ENCODE measurements at regions not wholly inside any gene's neighbourhood (a gene's known extent, or its start where the extent isn't known, plus 50 kb on each side); places are given as distances from the start of the nearest gene placed in this dataset.

- no peaks in the 10 kb centered on the region for H3K36me3 ChIP-seq (ENCODE audit: control insufficient read depth, insufficient read depth, low read length)
- no peak overlapping the region for H3K27ac ChIP-seq (ENCODE audit: low read depth, low read length)
- H3K9me3 ChIP-seq (ENCODE audit: control insufficient read depth, insufficient read depth, low read depth, low read length), result no peaks in the 10 kb centered on the region
- H3K4me1 ChIP-seq (ENCODE audit: control insufficient read depth, insufficient read depth, low read length), result no peaks in the 10 kb centered on the region; the same call in 1 of the 2 replicates
- no peak overlapping the region for H3K9ac ChIP-seq (ENCODE audit: low read length)
- H3K27me3 ChIP-seq (ENCODE audit: control insufficient read depth, insufficient read depth, low read length), result no peaks in the 10 kb centered on the region
- no peak overlapping the region for H3K4me3 ChIP-seq (ENCODE audit: low read depth, low read length)
Measured at GRCh38 chr3:13130464-13131193, 57.4 kb upstream of the IQSEC1 start.

GRCh38 chr3:13125092-13126015 is 52.1 kb upstream of the IQSEC1 start:
- Histone ChIP-seq H3K36me3 (ENCODE audit: control insufficient read depth, insufficient read depth, low read length) (no peaks in the 10 kb centered on the region), H3K27me3 (ENCODE audit: control insufficient read depth, insufficient read depth, low read length) (no peaks in the 10 kb centered on the region), H3K4me1 (ENCODE audit: control insufficient read depth, insufficient read depth, low read length) (no peaks in the 10 kb centered on the region; the same call in 1 of the 2 replicates), H3K27ac (ENCODE audit: low read depth, low read length) (no peak overlapping the region), H3K4me3 (ENCODE audit: low read depth, low read length) (no peak overlapping the region), H3K9ac (ENCODE audit: low read length) (no peak overlapping the region), H3K9me3 (ENCODE audit: control insufficient read depth, insufficient read depth, low read depth, low read length) (no peaks in the 10 kb centered on the region)

DNA sequence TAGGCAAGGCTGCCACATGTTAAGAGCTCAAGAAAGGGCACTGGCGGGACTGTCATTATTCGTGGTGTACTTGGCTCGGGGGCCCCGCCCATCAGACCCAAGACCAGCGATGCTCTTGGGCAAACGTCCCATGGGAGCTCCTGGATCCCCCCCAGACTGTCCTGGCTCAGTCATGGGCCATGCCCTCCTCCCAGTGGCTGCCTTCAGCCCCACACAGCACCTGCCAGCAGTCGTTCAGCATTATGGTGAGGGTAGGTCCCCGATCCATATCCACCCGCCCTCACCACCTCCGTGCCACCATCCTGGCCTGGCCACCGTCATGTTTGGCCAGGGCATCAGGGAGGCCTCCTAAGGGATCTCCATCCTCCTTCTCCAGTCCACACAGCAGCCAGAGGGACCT is 51.4 kb upstream of the IQSEC1 start:
- Histone ChIP-seq H3K36me3 (ENCODE audit: control insufficient read depth, insufficient read depth, low read length) (no peaks in the 10 kb centered on the region), H3K27me3 (ENCODE audit: control insufficient read depth, insufficient read depth, low read length) (no peaks in the 10 kb centered on the region), H3K9me3 (ENCODE audit: control insufficient read depth, insufficient read depth, low read depth, low read length) (no peaks in the 10 kb centered on the region), H3K4me1 (ENCODE audit: control insufficient read depth, insufficient read depth, low read length) (no peaks in the 10 kb centered on the region; the same call in 1 of the 2 replicates), H3K4me3 (ENCODE audit: low read depth, low read length) (no peak overlapping the region), H3K9ac (ENCODE audit: low read length) (no peak overlapping the region), H3K27ac (ENCODE audit: low read depth, low read length) (no peak overlapping the region)

GRCh38 chr3:13123765-13124164 is 50.5 kb upstream of the IQSEC1 start:
- Histone ChIP-seq H3K4me3 (ENCODE audit: low read depth, low read length) (no peak overlapping the region), H3K27me3 (ENCODE audit: control insufficient read depth, insufficient read depth, low read length) (no peaks in the 10 kb centered on the region), H3K36me3 (ENCODE audit: control insufficient read depth, insufficient read depth, low read length) (no peaks in the 10 kb centered on the region), H3K27ac (ENCODE audit: low read depth, low read length) (no peak overlapping the region), H3K9me3 (ENCODE audit: control insufficient read depth, insufficient read depth, low read depth, low read length) (no peaks in the 10 kb centered on the region), H3K4me1 (ENCODE audit: control insufficient read depth, insufficient read depth, low read length) (no peaks in the 10 kb centered on the region; the same call in 1 of the 2 replicates), H3K9ac (ENCODE audit: low read length) (no peak overlapping the region)

DNA sequence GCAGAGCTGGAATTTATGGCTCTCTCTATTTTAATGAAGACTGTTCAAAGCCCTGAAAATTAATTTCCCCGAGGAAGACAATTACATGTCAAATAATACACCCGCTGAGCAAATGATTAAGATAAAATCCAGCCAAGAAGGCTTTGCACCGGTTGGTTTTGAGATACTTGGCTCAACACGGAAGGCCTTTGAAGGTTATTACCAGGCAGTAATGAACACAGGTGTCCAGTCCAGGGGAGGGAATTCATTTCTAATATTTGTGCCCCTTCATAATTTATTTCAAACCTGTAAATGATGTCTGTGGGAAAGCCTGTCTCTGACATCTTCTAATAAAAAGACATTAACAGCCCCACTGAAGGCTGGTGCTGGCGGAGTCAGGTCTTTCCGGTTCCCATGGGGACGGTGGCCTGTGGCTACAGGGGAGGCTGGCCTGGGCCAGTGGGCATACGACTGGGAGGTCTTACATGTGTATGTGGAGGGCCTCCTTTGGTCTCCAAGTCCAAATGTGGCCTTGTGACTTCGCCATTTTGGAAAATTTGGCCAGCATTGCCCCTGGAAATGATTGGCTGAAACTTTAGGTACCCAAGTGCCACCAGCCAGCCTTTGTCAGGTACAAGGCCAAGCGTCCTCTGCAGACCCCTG is 49.9 kb upstream of the IQSEC1 start:
- no peak overlapping the region for H3K4me3 ChIP-seq (ENCODE audit: low read depth, low read length)
- H3K9me3 ChIP-seq (ENCODE audit: control insufficient read depth, insufficient read depth, low read depth, low read length), result no peaks in the 10 kb centered on the region
- H3K9ac ChIP-seq (ENCODE audit: low read length), result no peak overlapping the region
- H3K27ac ChIP-seq (ENCODE audit: low read depth, low read length), result no peak overlapping the region
- H3K27me3 ChIP-seq (ENCODE audit: control insufficient read depth, insufficient read depth, low read length), result no peaks in the 10 kb centered on the region
- H3K36me3 ChIP-seq (ENCODE audit: control insufficient read depth, insufficient read depth, low read length), result no peaks in the 10 kb centered on the region
- H3K4me1 ChIP-seq (ENCODE audit: control insufficient read depth, insufficient read depth, low read length), result no peaks in the 10 kb centered on the region; the same call in 1 of the 2 replicates
